ENCODE measurements at regions not wholly inside any gene's neighbourhood (a gene's known extent, or its start where the extent isn't known, plus 50 kb on each side); places are given as distances from the start of the nearest gene placed in this dataset.

DNA sequence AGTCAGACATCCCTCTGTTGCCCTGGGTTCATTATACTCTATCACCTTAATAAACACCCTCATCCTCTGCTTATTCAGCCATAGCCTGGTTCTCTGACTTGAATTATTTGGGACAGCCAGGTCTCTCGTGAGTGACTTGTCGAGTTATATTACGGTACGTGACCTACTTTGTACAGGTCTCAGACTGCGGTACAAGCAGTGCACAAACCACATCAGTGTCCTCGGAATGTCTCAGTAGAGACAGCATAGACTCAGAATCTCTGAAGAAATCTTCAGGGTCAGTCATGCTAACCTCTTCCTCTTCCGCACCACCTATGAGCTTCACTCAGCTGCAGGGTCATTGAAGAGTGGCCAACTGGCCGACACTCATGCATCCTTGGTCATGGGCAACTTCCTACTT, 860.8 kb downstream of the BCL11B start:
- TF ChIP-seq, protein P1, sequence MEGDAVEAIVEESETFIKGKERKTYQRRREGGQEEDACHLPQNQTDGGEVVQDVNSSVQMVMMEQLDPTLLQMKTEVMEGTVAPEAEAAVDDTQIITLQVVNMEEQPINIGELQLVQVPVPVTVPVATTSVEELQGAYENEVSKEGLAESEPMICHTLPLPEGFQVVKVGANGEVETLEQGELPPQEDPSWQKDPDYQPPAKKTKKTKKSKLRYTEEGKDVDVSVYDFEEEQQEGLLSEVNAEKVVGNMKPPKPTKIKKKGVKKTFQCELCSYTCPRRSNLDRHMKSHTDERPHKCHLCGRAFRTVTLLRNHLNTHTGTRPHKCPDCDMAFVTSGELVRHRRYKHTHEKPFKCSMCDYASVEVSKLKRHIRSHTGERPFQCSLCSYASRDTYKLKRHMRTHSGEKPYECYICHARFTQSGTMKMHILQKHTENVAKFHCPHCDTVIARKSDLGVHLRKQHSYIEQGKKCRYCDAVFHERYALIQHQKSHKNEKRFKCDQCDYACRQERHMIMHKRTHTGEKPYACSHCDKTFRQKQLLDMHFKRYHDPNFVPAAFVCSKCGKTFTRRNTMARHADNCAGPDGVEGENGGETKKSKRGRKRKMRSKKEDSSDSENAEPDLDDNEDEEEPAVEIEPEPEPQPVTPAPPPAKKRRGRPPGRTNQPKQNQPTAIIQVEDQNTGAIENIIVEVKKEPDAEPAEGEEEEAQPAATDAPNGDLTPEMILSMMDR (IDR thresholded peaks at IDR 0.05; ENCODE audit: insufficient read depth, low read depth, low read length) = no peak
- no peak for TF ChIP-seq EZH2 (IDR thresholded peaks at IDR 0.05; ENCODE audit: insufficient read depth, low read length)

Data from astrocyte (in vitro differentiated cells and primary cell).